Heart left ventricle (tissue), 13 donors: ENCODE measurements at regions not wholly inside any gene's neighbourhood (a gene's known extent, or its start where the extent isn't known, plus 50 kb on each side); places are given as distances from the start of the nearest gene placed in this dataset.

Experiments
- POLR2A ChIP-seq, 2 donors: fragments of 450-650 bp; IDR thresholded peaks; one replicate each; pipeline ENCODE4 v1.6.1; 2017; ENCODE audit warnings: antibody characterized with exemption in 2 of 2, mild to moderate bottlenecking in 2 of 2, moderate library complexity in 2 of 2
- TF ChIP-seq, protein P1 (sequence below), 12 donors: fragments of 200-600 bp; sonication (generic) in 4 of 12; IDR thresholded peaks; one replicate each; pipeline versions ENCODE4 v1.5.0 to v1.8.0; 2018 to 2022; ENCODE audit warnings: antibody characterized with exemption in 12 of 12, mild to moderate bottlenecking in 5 of 12
- donor health status: ischemic (EF 13 %, LVEDD 7.1; RV severe dilation, severe dysfunction).
- donor health status: DM: no; HTN: yes; CAD: no.
- donor health status: DM: no; HTN: no; CAD: no.
- donor health status: ischemic (EF 25% LVEDD 6.9; RV normal size, moderate dysfunction).
- donor health status: ischemic (EF 25% LVEDD 5.7; RV mildly dilated, moderate dysfunction).
- donor health status: ischemic (EF 35%, LVEDD 5.7; RV mildly dilated, moderate dysfunction).
- donor health status: nonischemic (EF 11% LVEDD 7.7; RV severe dilation, severe dysfunction).
- donor health status: DM: yes; HTN: yes; CAD: no.
- donor health status: PGD.
- donor health status: ischemic (EF 29% LVEDD 5.4; RV normal size, mild dysfunction).
- donor health status: nonischemic (EF 23%, LVEDD 6.1; RV moderate dilation, normal function).

DNA sequence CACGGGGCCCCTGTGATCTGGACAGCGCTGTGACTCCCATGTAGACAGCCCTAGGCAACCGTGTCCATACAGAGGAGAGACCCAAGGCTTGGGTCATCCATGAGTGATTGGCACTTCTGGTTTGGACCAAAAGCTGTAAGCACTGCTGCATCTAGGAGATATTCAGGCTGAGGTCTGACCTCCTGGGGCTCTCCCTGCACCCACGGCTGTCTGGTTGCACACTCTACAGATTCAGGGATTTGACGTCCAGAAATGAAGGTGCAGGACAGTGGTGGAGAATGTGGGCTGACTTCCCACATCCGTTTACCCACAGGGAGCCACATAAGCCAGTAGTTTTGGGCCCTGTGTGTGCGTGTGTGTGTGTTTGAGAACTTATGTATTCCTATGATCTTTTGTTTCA is 76.2 kb upstream of the ARHGEF7 start:
- TF ChIP-seq, protein P1, sequence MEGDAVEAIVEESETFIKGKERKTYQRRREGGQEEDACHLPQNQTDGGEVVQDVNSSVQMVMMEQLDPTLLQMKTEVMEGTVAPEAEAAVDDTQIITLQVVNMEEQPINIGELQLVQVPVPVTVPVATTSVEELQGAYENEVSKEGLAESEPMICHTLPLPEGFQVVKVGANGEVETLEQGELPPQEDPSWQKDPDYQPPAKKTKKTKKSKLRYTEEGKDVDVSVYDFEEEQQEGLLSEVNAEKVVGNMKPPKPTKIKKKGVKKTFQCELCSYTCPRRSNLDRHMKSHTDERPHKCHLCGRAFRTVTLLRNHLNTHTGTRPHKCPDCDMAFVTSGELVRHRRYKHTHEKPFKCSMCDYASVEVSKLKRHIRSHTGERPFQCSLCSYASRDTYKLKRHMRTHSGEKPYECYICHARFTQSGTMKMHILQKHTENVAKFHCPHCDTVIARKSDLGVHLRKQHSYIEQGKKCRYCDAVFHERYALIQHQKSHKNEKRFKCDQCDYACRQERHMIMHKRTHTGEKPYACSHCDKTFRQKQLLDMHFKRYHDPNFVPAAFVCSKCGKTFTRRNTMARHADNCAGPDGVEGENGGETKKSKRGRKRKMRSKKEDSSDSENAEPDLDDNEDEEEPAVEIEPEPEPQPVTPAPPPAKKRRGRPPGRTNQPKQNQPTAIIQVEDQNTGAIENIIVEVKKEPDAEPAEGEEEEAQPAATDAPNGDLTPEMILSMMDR (IDR thresholded peaks at IDR 0.05): no peak
- TF ChIP-seq POLR2A (IDR thresholded peaks at IDR 0.05): no peak
